ENCODE measurements at regions not wholly inside any gene's neighbourhood (a gene's known extent, or its start where the extent isn't known, plus 50 kb on each side); places are given as distances from the start of the nearest gene placed in this dataset.

DNA sequence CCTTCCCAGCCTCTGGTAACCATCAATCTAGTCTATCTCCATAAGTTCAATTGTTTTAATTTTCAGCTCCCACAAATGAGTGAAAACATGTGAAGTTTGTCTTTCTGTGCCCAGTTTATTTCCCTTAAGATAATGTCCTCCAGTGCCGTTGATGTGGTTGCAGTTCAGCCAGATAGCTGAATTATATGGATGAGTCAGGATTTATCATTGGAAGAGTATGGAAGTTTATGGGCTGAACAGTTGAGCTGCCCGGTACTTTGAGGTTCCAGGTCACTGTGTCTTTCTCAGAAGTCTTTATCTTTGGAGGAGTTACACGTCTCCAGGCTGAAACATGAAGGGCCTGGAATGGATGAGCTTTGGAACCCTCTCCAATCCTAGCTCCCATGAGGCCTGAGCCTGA lies 120.1 kb downstream of the ASCL4 start:
- no peak for DNase-seq

DNA sequence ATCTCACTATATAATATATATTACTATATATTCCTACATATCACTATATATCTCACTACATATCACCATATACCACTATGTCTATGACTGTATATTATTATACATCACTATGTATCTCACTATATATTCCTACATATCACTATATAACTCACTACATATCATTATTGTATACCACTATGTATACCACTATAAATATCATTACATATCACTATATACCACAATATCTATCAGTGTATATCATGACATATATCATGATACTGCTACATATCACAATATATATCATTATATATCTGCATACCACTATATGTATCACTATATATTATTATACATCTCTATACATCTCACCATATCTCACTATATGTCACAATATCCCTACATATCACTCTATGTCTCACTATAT lies 121.5 kb downstream of the ASCL4 start:
- no peak for DNase-seq

DNA sequence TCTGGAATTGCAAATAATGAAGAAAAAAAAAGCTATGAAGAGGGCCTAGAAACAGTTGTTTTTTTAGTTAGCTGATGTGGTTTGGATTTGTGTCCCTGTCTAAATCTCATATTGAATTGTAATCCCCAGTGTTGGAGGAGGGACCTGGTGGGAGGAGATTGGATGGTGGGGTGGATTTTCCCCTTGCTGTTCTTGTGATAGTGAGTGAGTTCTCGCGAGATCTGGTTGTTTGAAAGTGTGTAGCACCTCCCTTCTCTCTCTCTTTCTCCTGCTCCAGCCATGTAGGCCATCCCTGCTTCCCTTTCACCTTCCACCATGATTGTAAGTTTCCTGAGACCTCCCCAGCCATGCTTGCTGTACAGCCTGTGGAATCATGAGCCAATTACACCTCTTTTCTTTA lies 126.1 kb downstream of the ASCL4 start:
- DNase-seq: no peak

DNA sequence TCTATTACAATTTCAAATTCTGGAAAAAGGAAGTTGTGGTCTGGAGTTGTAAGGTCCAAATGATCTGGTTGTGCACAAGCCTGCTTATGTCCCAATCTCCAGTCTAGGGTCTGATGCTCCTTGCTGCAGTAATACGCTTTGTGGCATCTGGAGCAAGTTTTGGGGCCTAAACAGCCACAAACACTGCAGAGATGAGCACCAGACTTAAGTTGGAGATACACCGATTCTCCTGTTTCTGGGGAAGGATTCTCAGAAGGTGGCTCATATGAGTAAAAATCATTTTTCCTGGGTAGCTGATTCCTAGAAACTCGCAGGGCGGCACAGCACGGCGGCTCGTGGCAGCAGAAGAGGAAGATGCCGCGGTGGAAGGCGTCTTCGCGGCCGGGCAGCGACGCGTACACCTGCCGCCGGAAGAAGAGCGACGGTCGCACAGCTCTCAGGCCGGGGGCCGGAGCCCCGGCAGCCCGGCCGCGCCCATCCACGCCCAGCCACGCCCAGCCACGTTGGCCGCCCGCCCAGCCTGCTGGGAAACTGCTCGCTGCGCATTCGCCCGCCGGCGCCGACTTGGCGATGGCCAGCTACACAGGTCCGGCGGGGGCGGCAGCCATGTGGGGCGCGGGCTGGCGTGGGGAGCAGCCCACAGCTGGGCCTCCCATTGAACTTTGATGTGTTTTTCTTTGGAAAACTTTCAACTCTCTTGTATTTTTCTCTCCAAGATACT lies 129.0 kb downstream of the ASCL4 start:
- peak; percentile 91 for DNase-seq

DNA sequence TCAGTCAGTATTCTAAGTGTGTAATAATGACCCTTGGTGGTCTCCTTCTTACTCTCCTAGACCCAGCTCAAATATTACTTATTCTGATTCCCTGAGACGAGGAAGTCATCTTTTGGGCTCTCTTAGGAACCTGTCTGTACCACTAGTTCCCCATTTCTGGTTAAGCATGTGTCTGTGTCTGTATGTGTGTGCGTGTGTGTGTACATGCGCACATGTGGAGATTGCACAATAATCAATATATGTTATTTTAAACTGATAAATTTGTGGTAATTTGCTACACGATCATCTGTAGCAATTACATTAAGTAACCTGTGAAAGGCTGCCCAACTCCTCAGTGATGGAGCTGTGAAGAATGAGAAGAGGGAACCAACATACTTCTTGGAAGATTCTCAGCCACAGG lies 132.2 kb downstream of the ASCL4 start:
- no peak for DNase-seq

DNA sequence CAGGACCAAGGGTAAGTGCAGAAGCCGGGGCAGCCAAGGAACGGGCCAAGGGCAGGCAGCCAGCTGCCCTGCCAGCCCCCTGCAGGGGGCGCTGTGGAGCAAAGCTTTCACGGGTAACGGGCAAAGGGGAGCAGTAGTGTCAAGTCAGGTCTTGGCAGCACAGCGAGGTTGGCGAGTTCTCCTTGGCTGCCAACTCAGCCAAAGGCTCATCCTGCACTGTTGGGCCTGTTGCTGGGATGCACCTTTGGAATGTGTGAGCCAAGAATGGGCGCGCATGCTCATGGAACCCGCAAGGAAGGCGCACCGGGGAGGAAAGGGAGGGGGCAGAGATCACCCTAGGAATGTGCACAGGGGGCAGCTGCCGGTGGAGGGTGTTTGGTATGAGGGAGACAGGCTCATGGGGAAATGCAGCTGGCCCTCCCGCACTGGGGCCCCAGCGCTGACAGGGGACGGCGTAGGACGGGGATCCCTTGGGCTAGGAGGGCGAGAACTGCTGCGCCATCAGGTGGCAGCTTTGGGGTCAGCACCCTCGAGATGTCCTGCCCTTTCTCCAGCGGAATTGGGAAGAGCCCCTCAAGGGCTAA lies 138.0 kb downstream of the ASCL4 start:
- peak; percentile 86 for DNase-seq

DNA sequence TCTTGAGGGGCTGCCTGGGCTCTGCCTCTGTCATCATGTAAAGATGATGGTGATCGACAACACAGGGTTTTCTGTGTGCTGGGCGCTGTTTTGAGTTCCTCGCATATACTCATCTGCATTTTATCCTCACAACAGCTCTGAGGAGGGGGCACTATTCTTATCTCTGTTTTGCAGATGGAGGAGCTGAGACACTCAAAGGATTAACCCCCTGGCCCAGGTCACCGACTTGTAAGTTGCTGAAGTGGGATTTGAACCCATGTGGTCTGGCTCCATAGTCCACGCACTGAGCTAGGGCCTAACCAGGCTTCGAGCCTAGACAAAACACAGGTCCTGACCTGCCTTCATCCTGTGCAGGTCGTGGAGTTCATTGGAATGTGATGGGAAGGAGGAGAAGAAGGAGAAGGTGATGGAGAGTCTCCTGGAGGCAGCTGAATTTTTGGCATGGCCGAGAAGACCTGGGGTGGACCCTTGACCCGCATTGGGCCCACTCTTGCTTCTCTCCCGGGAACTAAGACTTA lies 140.0 kb downstream of the ASCL4 start:
- no peak for DNase-seq

DNA sequence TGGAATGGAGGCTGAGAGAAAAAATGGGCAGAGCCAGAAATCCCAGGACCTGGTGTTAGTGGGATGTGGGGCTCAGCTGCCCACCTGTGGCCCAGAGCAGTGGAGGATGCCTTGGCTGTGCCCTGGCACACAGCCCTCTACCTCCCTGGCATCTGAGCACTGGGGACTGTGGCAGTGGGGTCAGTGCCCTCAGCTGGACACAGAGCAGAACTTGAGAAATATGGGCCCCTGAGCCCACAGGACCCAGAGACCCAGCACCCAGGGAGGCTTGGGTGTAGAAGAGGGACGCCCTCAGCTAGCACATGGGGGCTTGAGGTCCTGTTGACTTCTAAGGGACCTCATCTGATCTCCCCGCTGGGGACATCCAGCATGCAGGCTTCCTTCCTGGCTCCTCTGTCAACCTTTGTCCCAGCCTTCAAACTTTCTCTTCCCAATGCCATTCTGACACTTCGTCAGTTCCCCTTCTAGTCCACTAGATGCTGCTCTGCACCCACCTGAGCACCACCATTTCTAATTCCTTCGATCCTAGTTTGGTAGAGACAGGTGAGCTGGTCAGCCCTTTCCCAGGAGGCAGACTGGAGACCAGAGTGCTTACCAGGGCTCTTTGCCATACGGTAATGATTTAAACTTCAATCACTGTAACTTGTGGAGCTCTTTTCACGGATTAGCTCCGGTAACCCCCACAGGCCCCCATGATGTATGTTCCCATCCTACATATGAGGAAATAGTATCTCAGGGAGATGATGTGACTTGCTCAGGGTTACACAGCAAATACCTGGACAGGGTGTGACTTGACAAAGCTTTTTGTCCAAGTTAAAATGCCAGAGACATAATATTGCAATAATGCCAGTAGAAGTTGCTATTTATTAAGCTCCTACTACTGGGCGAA lies 143.7 kb downstream of the ASCL4 start:
- peak; percentile 74 for DNase-seq

DNA sequence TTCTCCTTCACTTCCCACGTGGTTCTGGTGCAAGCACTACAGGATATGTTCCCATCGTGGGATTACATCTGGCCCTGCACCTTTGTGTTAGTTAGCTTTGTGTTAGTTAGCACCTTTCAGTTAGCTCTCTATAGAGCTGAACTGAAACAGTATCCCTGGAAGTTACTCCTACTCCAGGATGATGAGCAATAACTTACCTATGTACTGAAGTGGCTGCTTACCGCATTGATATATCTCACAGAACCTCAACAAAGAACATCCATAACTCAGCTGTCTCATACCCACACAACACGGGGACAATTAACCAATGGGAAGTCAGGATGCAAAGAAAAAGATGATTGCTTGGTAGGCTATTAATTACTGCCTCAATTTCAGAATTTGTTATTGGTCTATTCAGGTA lies 146.6 kb downstream of the ASCL4 start:
- DNase-seq: peak; percentile 7

DNA sequence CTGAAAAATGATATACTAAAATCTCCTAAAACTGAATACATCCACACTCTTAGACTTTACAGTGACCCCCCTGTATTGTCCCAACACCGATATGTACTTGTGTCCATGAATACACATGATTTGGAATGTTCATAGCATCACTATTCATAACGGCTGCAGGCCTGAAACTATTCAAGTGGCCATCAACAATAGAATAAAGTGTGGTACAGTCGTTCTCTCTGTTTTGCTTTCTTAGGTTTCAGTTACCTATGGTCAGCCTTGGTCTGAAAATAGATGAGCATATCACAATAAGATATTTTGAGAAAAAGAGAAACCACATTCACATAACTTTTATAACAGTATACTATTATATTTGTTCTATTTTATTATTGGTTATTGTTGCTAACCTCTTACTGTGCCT lies 150.6 kb downstream of the ASCL4 start:
- no peak for DNase-seq

DNA sequence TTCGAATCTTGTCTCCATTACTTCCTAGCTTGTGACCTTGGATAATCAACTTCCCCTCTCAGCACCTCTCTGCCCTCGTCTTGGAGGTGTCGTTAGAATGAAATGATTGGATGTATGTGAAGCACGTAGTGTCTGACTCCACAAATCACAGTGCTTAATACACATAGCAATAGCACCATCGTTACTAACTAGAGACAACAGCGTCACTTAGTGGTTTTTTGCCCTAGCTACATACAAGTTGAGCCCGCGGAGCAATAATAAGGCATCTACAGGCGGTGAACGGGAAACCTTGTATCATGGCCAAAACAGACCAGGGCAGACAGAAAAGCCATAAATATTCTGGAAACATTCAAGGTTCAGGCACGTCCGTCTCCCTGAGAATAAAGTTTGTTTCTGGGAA lies 154.9 kb downstream of the ASCL4 start:
- peak; percentile 68 for DNase-seq

DNA sequence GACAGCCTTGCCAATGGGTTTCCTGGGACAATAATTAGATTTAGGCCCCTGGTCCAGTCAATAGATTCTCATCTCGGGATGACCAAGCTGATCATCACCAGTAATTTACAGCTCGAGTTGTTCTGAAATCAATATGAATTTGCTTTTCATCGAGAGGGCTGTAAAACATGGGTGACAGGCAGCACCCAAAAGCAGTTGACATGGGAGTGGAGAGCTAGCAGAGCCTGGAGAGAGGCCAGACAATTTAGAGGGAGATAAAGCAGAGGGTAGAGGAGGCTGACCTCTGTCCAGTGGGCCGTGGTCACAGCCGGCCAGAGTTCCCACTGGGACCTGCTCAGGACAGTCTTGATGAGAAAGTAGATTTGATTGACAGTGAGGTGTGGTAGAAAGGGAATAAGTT lies 157.3 kb downstream of the ASCL4 start:
- DNase-seq: peak; percentile 33

DNA sequence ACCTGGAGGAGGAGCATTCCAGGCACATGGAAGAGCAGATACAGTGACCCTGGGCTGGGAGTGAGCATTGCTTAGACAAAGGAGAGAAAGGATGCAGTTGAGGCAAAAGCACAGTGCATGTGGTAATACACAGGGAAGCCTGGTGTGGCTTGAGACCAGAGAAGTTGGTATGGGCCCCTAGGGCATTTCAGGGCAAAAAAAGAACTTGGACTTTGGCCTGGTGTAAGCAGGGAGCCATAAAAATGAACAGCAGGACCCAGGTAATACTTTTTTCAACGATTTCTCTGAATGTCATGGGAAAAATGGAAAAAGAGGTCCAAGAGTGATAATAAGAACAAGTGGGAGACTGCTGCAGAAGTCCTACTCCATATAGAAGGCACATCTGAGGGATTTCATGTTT lies 163.9 kb downstream of the ASCL4 start:
- no peak for DNase-seq

DNA sequence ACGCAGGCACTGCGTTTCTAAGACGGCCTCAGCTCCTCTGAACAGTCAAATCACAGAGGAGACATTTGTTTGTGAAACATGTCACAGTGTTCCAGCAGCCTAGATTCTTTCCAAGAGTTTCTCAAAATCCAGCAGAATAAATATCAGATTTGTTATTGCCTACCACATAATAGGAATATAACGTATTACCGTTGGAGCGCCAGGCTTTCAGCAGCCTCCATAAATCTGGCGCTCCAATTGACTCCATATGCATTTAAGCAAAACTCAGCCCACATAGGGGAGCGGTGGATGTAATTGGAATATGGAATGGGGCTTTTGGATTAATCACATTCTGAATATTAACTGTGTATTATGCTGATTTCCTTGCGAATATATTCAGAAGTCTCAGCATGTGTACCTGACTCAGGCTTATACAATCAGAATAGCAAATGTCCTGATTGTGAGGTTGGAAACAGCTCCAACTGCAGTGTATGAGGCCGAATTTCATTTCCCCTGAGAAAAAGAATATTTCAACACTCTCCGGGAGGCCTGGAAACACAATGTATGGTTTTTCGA lies 174.0 kb downstream of the ASCL4 start:
- DNase-seq: peak; percentile 14

DNA sequence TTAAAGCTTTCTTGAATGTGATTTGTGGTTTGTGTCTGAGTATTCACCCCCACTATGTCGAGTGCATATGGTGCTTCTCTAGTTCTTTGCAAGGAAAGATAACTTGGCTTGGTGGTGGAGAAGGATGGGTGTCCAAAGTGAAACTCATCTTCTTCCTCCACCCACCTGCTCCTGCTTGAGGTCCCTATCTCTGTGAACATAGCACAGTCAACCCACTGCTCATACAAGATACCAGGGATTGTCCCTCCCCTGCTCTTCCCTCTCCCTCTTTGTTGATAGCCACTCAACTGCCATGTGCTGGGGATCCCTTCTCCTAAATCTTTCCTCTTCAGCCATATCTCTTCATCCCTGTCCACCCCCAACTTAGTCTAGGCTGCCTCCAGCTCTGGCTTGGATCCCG lies 176.5 kb downstream of the ASCL4 start:
- peak; percentile 24 for DNase-seq

DNA sequence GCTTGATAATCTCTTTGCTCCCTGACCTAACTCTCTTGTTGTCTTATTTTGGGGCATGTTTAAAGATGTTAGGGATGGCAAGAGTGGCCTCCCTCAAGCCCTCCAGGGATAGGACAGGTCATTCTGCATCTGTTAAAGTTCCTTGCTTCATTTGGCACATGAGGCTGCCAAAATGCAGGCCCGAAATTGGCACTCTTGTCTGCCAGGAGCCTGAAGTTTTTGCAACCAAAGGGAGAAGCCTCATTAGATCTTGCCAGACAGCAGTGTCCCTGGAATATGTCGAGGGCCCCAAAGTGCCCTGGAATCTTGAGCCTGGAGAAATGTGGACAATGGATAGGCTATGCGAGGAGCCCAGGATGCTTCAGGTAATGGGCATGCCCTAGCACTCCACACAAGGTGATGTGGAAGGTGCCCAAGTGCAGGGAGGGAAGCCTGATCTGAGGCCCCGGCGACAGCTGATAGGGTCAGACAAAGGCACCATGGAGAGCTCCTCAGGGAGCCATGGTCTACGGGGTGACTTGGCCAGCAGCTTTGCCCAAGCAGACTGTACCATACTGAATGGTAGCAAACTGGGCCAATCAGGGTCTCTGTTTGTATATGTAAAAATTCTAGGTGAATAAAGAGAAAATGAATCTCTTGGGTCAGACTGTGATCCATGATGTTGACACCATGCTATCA lies 173.0 kb upstream of the WSCD2 start:
- DNase-seq: peak; percentile 63

DNA sequence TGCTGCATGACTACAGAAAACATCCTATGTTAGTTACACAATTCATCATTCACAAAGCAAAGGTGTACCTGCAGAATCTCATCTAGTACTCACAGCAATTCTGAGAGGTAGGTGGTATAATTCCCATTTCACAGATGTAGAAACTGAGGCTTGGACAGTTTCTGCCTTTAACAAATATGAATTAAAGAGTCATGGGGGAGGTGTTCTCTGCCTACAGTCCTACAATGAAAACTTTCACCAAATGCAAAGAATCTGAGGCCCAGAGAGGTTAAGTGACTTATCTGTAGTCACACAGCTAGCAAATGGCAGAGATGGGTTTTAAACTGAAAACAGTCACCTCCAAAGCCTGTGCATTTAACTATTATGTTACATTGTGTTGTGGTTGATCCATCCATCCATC lies 171.6 kb upstream of the WSCD2 start:
- no peak for DNase-seq

DNA sequence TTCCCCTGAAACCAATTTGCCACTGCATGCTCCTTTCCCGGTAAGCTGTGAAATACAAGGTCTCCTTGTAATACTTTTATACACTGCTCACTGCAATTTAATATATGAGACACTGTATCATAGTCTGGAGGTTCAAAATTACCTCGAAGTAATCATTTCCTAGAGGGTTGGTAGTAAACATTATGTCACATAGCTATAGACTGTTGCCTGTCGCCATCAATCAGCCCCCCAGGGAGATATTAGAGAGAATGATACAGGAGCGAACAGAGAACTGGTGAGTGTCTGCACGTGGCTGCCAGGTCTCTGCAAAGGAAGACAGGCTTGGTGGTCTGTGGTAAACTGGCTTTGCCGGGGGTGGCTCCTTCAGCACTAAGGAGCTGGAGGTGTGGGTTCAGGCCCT lies 165.5 kb upstream of the WSCD2 start:
- no peak for DNase-seq

DNA sequence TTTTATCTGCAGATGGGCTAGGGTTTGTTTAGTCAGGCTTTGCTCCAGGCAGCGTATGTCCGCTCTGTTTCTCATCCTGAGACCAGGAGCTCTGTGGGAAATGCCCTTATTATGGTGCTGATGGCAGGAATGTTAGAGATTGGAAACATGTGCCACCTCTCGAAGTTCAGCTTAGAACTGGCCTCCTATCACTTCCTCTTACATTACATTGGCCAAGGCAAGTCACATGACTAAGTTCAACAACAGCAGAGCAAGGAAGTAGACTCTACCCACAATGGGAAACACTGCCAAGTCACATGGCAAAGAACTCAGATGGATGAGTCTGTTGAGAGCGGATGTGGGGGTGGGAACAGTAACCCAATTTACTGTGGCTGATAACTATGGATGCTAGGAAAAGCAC lies 161.9 kb upstream of the WSCD2 start:
- no peak for DNase-seq

DNA sequence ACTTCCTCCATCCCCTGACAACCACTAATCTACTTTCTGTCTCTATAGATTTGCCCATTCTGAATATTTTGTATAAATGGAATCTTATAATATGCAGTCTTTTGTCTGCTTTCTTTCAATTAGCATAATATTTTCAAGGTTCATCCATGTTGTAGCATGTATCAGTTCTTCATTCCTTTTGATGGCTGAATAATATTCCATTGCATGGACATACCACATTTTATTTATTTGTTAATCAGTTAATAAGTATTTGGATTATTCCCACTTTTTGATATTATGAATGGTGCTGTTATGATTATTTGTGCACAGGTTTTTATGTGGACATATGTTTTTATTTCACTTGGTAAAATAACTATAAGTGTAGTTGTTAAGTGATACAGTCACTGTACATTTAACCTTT lies 155.1 kb upstream of the WSCD2 start:
- no peak for DNase-seq

DNA sequence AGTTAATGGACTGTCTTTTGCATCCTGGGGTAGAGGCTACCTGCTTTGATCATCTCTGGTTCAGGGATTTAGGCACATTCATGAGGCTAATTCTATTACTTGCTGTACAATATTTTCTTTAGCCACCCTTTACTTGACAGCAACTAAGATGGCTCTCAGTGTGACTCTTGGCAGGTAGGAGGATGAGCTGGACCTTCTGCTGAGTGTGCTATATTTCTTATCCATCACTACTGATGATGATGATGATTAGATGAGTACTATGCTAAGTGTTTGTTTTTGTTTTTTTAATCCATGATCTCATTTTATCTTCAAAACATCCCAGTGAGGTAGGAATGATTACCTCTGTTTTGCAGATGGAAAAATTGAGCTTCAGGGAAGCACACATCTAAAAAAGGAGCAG lies 152.8 kb upstream of the WSCD2 start:
- no peak for DNase-seq

DNA sequence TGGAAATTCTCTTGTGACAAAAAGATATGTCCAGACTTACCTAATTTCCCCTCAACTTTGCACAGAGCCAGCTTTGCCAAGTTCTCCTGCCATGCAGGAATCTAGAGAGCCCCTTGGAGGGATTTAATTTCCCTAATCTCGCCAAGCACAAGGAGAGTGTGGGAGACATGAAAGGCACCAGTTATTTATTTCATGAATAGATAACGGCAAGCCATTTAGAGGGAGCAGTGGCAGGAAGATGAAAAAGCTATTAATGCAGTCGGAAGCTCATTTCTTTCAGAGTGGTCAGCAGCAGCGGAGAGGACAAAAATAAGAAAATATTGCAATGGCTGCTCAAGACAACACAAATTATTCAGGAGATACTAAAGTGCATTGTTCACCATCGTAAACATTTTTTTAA lies 150.9 kb upstream of the WSCD2 start:
- DNase-seq: no peak

DNA sequence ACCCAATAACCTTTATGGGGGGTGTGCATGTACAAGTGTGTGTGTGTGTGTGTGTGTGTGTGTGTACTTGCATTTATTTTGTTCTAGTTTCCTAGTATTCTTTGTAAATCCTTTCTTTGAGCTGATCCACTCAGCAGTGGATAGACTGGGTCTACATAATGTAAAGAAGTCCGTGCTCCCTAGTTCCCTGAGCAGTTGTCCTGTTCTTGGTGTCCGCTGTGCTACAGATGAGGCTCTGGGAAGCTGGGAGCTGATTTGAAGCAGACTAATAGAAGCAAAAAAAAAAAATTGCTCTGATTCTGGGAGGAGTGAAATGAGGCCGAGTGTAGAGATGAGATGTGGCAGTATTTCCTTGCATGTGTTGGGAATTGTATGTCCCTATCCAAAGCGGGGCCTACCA lies 150.4 kb upstream of the WSCD2 start:
- DNase-seq: no peak

Data from islet precursor cell (in vitro differentiated cells).